GM10248 (cell line): ENCODE measurements at regions not wholly inside any gene's neighbourhood (a gene's known extent, or its start where the extent isn't known, plus 50 kb on each side); places are given as distances from the start of the nearest gene placed in this dataset.

Experiments used
- CTCF ChIA-PET: fragments of 300-600 bp; sonication (Branson Sonifier 250); formaldehyde crosslinking; extraction: SDS; loops from one replicate; lab custom pipeline; 2021; ENCODE audit warnings: antibody characterized with exemption; lab: Yijun Ruan, JAX
- POLR2A ChIA-PET: fragments of 350-650 bp; sonication (Branson Sonifier 250); formaldehyde crosslinking; extraction: SDS; loops from one replicate; lab custom pipeline; 2020; ENCODE audit warnings: antibody characterized with exemption; lab: Yijun Ruan, JAX
- DNase-seq: peaks from one replicate; pipeline ENCODE4 v3.0.0; 2012; ENCODE audit errors: extremely low spot score
- TF ChIP-seq, protein P1 (sequence below): IDR thresholded peaks from 2 replicates; pipeline ENCODE4 v1.5.1; 2012; ENCODE audit warnings: mild to moderate bottlenecking, low read depth; ENCODE audit errors: extremely low read depth, missing control alignments, control extremely low read depth

DNA sequence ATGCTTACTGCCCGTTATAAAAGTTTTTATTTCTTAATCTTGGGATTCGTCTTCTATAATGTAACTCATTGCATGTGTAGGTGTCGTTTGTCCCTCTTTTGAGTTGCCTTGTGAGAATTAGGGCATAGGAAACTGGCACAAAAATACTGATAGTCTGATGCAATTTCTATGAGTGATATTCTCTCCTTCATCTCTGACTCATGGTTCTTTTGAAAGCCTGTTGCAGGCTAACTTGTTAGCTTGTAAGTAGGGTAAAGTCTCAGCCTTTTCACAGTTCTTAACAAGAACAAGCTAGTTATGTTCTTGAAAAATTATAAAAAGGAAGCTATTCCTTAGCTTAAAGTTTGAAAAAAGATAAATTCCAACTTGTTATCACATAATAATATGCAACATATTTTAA is 1085.4 kb upstream of the NRXN1 start:
- ChIA-PET POLR2A (no interaction called here), CTCF (interaction anchor here (1.8 kb wide), 1 partner anchor 10 kb away, joined by 4 read pairs; no protein-coding TSS in a partner anchor)
- DNase-seq, result no peak
- TF ChIP-seq, protein P1, sequence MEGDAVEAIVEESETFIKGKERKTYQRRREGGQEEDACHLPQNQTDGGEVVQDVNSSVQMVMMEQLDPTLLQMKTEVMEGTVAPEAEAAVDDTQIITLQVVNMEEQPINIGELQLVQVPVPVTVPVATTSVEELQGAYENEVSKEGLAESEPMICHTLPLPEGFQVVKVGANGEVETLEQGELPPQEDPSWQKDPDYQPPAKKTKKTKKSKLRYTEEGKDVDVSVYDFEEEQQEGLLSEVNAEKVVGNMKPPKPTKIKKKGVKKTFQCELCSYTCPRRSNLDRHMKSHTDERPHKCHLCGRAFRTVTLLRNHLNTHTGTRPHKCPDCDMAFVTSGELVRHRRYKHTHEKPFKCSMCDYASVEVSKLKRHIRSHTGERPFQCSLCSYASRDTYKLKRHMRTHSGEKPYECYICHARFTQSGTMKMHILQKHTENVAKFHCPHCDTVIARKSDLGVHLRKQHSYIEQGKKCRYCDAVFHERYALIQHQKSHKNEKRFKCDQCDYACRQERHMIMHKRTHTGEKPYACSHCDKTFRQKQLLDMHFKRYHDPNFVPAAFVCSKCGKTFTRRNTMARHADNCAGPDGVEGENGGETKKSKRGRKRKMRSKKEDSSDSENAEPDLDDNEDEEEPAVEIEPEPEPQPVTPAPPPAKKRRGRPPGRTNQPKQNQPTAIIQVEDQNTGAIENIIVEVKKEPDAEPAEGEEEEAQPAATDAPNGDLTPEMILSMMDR, result no peak

DNA sequence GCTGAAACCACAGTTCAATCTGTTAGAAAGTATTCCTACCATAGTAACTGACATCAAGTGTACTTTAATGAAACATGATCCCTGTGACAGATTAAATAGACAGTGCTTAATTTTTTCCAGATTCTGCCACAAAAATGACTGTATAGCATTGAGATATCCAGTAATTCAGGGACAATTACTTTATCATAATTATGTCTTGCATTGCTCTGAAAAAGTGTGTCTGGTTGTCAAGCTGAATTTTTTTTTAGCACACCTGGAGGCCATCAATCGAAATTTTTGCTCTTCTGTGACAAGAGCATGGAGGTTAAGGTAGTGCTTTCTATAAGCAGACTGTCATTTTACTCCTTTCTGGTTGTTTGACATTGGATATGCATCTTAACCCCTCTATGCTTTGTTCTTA is 1083.8 kb upstream of the NRXN1 start:
- DNase-seq, result no peak
- ChIA-PET POLR2A (no interaction called here), CTCF (no interaction called here)
- TF ChIP-seq, protein P1, result no peak

DNA sequence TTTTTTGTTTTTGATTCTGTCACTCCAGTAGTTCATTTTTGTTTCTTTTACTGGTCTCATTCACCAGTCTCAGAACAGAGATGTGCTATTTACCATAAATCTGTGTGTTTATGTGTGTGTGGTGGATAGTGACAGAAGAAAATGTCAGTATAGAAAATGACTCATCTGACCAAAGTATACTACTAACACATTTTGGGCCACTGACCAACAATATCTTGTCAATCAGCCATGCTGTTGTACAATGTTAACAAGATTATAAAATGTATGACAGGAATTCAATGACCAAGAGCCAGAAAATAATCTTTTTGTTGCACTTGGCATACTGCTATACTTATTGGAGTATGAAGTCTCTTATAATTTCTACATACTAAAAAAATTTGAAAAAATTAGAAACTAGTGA is 1081.4 kb upstream of the NRXN1 start:
- POLR2A ChIA-PET, result no interaction called here
- TF ChIP-seq, protein P1, result no peak
- DNase-seq, result no peak

DNA sequence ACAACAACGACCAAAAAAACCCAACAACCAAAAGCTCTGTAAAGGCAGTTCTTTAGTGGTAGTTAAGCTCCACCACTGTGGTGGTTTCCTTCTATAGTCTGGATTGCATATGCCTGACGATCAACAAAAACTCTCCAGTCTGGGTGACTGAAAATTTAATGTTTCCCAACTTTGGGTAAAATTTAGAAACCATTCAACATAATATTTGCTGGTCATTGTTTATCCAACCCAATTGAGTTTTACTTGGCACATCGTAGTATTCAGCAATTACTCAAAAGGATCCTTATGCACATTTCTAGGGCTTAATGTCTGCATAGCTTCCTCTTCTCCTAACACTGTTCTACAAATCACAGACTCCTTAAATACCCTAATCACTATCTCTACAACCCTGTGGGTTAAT is 1080.2 kb upstream of the NRXN1 start:
- ChIA-PET POLR2A (no interaction called here), CTCF (interaction anchor here (1.3 kb wide), 1 partner anchor 10 kb away, joined by 4 read pairs; no protein-coding TSS in a partner anchor)
- no peak for DNase-seq
- TF ChIP-seq, protein P1, result no peak

More for the DNA sequence above, 1081.4 kb upstream of the NRXN1 start:
- CTCF ChIA-PET, result no interaction called here

DNA sequence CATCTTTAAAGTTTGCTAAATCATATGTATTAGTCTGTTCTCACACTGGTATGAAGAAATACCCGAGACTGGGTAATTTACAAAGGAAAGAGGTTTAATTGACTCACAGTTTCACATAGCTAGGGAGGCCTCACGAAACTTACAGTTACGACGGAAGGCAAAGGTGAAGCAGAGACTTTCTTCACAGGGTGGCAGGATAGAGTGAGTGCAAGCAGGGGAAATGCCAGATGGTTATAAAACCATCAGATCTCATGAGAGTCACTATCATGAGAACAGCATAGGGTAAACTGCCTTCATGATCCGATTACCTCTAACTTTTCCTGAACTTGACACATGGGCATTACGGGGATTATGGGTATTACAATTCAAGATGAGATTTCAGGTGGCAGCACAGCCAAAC is 1075.2 kb upstream of the NRXN1 start:
- ChIA-PET POLR2A (no interaction called here), CTCF (no interaction called here)
- DNase-seq, result no peak
- TF ChIP-seq, protein P1, result no peak

DNA sequence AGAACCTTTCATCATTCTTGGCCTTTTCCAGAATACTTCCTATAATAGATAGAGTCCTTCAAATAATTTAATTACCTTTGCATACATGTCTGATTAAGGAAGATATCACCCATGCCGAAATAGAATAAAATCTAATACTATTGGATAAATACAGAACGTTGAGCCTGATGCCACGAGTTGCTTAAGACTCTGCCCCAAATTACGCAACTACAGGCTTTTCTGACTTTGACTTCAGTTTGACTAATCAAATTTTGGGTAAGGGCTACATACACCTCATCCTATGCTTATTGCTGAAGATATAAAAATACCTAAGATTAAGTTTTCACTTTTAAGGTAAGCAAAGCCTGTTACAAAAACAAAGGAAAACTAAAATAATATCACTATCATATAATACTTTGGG is 1065.1 kb upstream of the NRXN1 start:
- TF ChIP-seq, protein P1, result no peak
- ChIA-PET POLR2A (no interaction called here), CTCF (no interaction called here)
- DNase-seq, result no peak
